HG02970 (cell line): ENCODE measurements at regions not wholly inside any gene's neighbourhood (a gene's known extent, or its start where the extent isn't known, plus 50 kb on each side); places are given as distances from the start of the nearest gene placed in this dataset.
A peak's percentile ranks its signal among the peaks of the same experiment; 100 is the strongest.

Source experiments
- ATAC-seq: cut with Tn5 transposase; IDR thresholded peaks from one replicate; pipeline ENCODE4 v1.9.1; 2021; ENCODE audit warnings: mild to moderate bottlenecking, moderate library complexity, moderate number of reproducible peaks; ENCODE audit not compliant: unreplicated experiment, low FRiP score

- no peak for ATAC-seq
Observed at GRCh38 chr3:116767726-116768125, 58.1 kb downstream of the TUSC7 start.

- peak; percentile 95 for ATAC-seq
Observed at GRCh38 chr3:116770815-116771450, 61.4 kb downstream of the TUSC7 start.

GRCh38 chr3:116776880-116777785, 67.6 kb downstream of the TUSC7 start:
- no peak for ATAC-seq

GRCh38 chr3:116785226-116785625, 75.6 kb downstream of the TUSC7 start:
- no peak for ATAC-seq

- no peak for ATAC-seq
Observed at GRCh38 chr3:116802651-116803050, 93.1 kb downstream of the TUSC7 start.

- ATAC-seq, result no peak
Observed at GRCh38 chr3:116806351-116806750, 96.8 kb downstream of the TUSC7 start.

- no peak for ATAC-seq
Observed at GRCh38 chr3:116808725-116809124, 99.1 kb downstream of the TUSC7 start.

- ATAC-seq, result no peak
Observed at GRCh38 chr3:116809208-116809607, 99.6 kb downstream of the TUSC7 start.

- no peak for ATAC-seq
Observed at GRCh38 chr3:116811754-116812153, 102.2 kb downstream of the TUSC7 start.

- ATAC-seq, result no peak
Observed at GRCh38 chr3:116812949-116813348, 103.4 kb downstream of the TUSC7 start.

GRCh38 chr3:116815321-116815720, 105.7 kb downstream of the TUSC7 start:
- no peak for ATAC-seq

GRCh38 chr3:116815831-116816588, 106.4 kb downstream of the TUSC7 start:
- ATAC-seq, result no peak

- ATAC-seq, result no peak
Observed at GRCh38 chr3:116821371-116821770, 111.8 kb downstream of the TUSC7 start.

- ATAC-seq, result no peak
Observed at GRCh38 chr3:116824208-116824607, 114.6 kb downstream of the TUSC7 start.

- ATAC-seq, result no peak
Observed at GRCh38 chr3:116833202-116833601, 123.6 kb downstream of the TUSC7 start.

GRCh38 chr3:116834816-116835215, 125.2 kb downstream of the TUSC7 start:
- ATAC-seq, result no peak

GRCh38 chr3:116835658-116836057, 126.1 kb downstream of the TUSC7 start:
- ATAC-seq, result no peak

GRCh38 chr3:116836286-116836685, 126.7 kb downstream of the TUSC7 start:
- no peak for ATAC-seq

- ATAC-seq, result no peak
Observed at GRCh38 chr3:116837483-116837882, 127.9 kb downstream of the TUSC7 start.

- ATAC-seq, result no peak
Observed at GRCh38 chr3:116841003-116841735, 131.6 kb downstream of the TUSC7 start.
